ENCODE measurements at regions not wholly inside any gene's neighbourhood (a gene's known extent, or its start where the extent isn't known, plus 50 kb on each side); places are given as distances from the start of the nearest gene placed in this dataset.

DNA sequence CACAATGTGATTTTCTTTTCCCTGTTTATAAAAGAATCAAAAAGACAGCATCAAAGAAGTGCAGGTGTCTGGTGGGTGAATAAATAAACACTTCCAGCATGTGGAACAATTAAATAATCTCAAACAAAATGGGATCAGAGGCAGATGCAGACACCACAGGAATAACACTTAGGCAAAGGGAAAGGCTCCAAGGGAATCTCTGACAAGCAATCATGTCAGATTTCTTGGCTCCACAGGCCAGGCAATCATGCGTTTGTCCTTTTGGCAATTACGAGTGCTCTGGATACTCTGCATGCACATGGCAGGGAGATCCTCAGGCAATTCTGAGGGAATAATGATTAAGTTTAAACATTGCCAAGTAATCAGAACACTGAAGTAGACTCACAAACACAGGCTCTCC, 403.5 kb upstream of the LUZP2 start:
- TF ChIP-seq ZFX (IDR thresholded peaks at IDR 0.05; ENCODE audit: borderline replicate concordance) = no peak
- TF ChIP-seq, protein P1, sequence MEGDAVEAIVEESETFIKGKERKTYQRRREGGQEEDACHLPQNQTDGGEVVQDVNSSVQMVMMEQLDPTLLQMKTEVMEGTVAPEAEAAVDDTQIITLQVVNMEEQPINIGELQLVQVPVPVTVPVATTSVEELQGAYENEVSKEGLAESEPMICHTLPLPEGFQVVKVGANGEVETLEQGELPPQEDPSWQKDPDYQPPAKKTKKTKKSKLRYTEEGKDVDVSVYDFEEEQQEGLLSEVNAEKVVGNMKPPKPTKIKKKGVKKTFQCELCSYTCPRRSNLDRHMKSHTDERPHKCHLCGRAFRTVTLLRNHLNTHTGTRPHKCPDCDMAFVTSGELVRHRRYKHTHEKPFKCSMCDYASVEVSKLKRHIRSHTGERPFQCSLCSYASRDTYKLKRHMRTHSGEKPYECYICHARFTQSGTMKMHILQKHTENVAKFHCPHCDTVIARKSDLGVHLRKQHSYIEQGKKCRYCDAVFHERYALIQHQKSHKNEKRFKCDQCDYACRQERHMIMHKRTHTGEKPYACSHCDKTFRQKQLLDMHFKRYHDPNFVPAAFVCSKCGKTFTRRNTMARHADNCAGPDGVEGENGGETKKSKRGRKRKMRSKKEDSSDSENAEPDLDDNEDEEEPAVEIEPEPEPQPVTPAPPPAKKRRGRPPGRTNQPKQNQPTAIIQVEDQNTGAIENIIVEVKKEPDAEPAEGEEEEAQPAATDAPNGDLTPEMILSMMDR (IDR thresholded peaks at IDR 0.05) = no peak
- H3K27ac ChIP-seq = no peak overlapping the region

- no peak for TF ChIP-seq ZFX (IDR thresholded peaks at IDR 0.05; ENCODE audit: borderline replicate concordance)
- TF ChIP-seq, protein P1 (IDR thresholded peaks at IDR 0.05) = no peak
- no peak overlapping the region for H3K27ac ChIP-seq
Observed at GRCh38 chr11:24108609-24109008, 388.2 kb upstream of the LUZP2 start.

- TF ChIP-seq ZFX (IDR thresholded peaks at IDR 0.05; ENCODE audit: borderline replicate concordance) = no peak
- TF ChIP-seq, protein P1 (IDR thresholded peaks at IDR 0.05) = no peak
- no peak overlapping the region for H3K27ac ChIP-seq
Observed at GRCh38 chr11:24122291-24122690, 374.6 kb upstream of the LUZP2 start.

DNA sequence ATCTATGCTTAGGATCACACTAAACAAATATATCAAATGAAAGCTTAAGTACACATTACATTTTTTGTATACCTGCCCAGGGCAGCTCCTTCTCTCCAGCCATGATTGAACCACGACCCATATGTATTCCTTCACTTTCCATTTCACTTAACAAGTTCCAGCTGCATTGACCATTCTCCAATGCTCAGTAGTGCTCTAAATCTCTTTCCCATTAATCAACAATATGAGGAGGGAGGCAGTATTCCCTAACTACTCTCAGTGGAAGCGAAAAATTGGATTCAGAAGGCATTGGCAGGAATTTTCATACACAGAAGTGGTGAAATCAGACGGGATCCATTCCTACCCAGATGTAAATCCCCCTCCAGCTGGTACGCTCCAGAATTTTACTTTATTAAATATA, 372.0 kb upstream of the LUZP2 start:
- TF ChIP-seq ZFX (IDR thresholded peaks at IDR 0.05; ENCODE audit: borderline replicate concordance) = no peak
- TF ChIP-seq, protein P1 (IDR thresholded peaks at IDR 0.05) = no peak
- peak overlapping the region; percentile 19; the same call in 1 of the 2 replicates for H3K27ac ChIP-seq

GRCh38 chr11:24131698-24132097, 365.2 kb upstream of the LUZP2 start:
- no peak overlapping the region for H3K27ac ChIP-seq
- TF ChIP-seq ZFX (IDR thresholded peaks at IDR 0.05; ENCODE audit: borderline replicate concordance) = no peak
- TF ChIP-seq, protein P1 (IDR thresholded peaks at IDR 0.05) = no peak

DNA sequence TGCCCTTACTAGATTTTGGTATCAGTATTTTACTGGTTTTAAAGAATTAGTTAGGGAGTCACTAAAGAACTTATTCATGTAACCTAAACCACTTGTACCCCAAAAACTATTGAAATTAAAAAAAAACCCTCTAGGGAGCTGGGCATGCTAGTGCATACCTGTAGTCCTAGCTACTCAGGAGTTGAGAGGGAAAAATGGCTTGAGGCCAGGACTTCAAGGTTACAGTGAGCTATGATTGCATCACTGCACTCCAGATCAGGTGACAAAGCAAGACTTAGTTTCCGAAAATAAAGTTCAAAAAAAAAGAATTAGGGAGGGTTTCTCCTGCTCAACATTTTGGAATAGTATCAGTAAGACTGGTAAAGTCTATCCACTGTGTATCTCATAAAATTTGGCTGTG, 364.4 kb upstream of the LUZP2 start:
- TF ChIP-seq, protein P1 (IDR thresholded peaks at IDR 0.05) = no peak
- no peak for TF ChIP-seq ZFX (IDR thresholded peaks at IDR 0.05; ENCODE audit: borderline replicate concordance)
- H3K27ac ChIP-seq = no peak overlapping the region

DNA sequence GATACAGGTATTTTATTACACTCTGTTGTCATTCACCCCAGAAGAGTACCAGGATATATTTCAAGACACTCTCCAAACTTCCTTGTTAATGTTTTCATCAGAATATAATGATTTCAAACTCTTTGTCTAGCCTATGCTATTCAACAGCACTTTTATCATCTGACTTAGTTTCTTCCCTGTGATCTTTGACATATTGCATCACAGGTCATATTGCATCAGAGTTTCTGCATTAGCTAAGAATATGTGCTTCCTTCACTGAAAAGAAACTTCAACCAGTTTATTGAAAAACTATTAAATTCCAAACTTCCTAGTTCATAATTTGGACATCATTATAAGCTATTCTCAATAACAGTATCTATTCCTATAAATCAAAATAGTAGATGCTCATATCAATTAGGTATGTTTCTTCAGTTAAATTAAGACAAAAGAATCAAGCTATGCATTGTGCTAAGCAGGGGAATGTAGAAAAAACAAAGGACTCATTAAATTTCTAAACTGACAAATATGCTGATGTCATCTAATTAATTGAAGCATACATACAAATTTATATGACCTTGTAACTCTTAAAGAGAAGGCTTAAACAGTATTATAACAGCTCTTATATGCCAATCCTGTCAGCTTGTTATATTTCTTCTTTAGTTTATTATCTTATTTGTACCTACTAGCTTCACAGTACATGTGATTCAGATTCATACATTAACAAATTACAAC, 361.8 kb upstream of the LUZP2 start:
- no peak overlapping the region for H3K27ac ChIP-seq
- no peak for TF ChIP-seq ZFX (IDR thresholded peaks at IDR 0.05; ENCODE audit: borderline replicate concordance)
- TF ChIP-seq, protein P1 (IDR thresholded peaks at IDR 0.05) = no peak
